Loucy (cell line): ENCODE measurements at regions not wholly inside any gene's neighbourhood (a gene's known extent, or its start where the extent isn't known, plus 50 kb on each side); places are given as distances from the start of the nearest gene placed in this dataset.

ENCODE experiments used
- EZH2phosphoT487 ChIP-seq: fragments of 200-600 bp; IDR thresholded peaks from 2 replicates; pipeline ENCODE4 v1.6.1; 2018; ENCODE audit warnings: antibody characterized with exemption, mild to moderate bottlenecking, moderate library complexity, borderline replicate concordance
- TF ChIP-seq, protein P1 (sequence below): fragments of 200-600 bp; sonication (generic); conservative IDR thresholded peaks from 2 replicates; pipeline ENCODE4 v1.5.1; 2014; ENCODE audit warnings: mild to moderate bottlenecking, antibody characterized with exemption, low read length

DNA sequence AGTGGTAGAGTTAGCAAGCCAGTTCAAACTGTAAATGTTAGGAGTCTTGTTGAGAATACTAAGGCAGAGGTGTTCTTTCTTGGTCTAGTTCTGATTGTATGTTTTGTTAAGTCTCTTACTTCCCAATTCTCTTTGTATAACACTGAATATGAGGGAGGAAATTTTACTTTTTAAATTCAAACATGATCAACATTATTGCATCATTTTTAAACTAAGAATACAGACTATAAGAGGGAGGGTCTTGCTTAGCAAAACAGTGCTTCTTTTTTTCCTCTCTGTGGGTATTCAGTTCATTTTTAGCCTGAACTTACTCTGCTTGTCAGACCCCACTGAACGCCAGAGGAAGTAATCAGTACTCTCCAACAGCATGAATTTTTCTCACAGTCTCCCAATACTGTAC is 198.0 kb downstream of the GABRG1 start:
- TF ChIP-seq, protein P1, sequence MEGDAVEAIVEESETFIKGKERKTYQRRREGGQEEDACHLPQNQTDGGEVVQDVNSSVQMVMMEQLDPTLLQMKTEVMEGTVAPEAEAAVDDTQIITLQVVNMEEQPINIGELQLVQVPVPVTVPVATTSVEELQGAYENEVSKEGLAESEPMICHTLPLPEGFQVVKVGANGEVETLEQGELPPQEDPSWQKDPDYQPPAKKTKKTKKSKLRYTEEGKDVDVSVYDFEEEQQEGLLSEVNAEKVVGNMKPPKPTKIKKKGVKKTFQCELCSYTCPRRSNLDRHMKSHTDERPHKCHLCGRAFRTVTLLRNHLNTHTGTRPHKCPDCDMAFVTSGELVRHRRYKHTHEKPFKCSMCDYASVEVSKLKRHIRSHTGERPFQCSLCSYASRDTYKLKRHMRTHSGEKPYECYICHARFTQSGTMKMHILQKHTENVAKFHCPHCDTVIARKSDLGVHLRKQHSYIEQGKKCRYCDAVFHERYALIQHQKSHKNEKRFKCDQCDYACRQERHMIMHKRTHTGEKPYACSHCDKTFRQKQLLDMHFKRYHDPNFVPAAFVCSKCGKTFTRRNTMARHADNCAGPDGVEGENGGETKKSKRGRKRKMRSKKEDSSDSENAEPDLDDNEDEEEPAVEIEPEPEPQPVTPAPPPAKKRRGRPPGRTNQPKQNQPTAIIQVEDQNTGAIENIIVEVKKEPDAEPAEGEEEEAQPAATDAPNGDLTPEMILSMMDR, result no peak
- no peak for TF ChIP-seq EZH2phosphoT487
